ENCODE measurements at regions not wholly inside any gene's neighbourhood (a gene's known extent, or its start where the extent isn't known, plus 50 kb on each side); places are given as distances from the start of the nearest gene placed in this dataset.

GRCh38 chr6:75546381-75546780 lies 52.8 kb upstream of the FILIP1 start:
- Histone ChIP-seq H3K9ac (ENCODE audit: low read length) (no peak overlapping the region), H3K79me2 (ENCODE audit: low read length) (no peaks in the 10 kb centered on the region), H3K4me1 (ENCODE audit: low read length) (peaks cover 27% of the 10 kb centered on the region), H3K4me2 (ENCODE audit: low read length) (no peak overlapping the region), H2AFZ (ENCODE audit: low read depth, low read length) (no peak overlapping the region; the same call in 1 of the 2 replicates), H3K27me3 (ENCODE audit: low read depth, low read length) (no peaks in the 10 kb centered on the region), H3K4me3 (ENCODE audit: low read length) (no peak overlapping the region), H3K9me3 (ENCODE audit: insufficient read depth, low read length) (0 out of 2 replicates have a peak, but pooled peaks cover 2% of the 10 kb centered on the region), H3K36me3 (replicated peaks; ENCODE audit: low read depth, low read length) (no peaks in the 10 kb centered on the region), H3K27ac (ENCODE audit: low read length) (no peak overlapping the region), H4K20me1 (ENCODE audit: insufficient read depth, low read length) (no peaks in the 10 kb centered on the region)
- TF ChIP-seq CTCF (IDR thresholded peaks at IDR 0.05; ENCODE audit: low read depth, low read length): peak; percentile 57
- TF ChIP-seq EZH2phosphoT487 (IDR thresholded peaks at IDR 0.05; ENCODE audit: low read depth): no peak

GRCh38 chr6:75550544-75551167 lies 51.0 kb upstream of the SENP6 start:
- Histone ChIP-seq H3K36me3 (replicated peaks; ENCODE audit: low read depth, low read length) (no peaks in the 10 kb centered on the region), H3K79me2 (ENCODE audit: low read length) (no peaks in the 10 kb centered on the region), H3K4me1 (ENCODE audit: low read length) (peaks cover 31% of the 10 kb centered on the region), H3K9ac (ENCODE audit: low read length) (no peak overlapping the region), H3K27me3 (ENCODE audit: low read depth, low read length) (no peaks in the 10 kb centered on the region), H3K27ac (ENCODE audit: low read length) (peak overlapping the region; percentile 48), H2AFZ (ENCODE audit: low read depth, low read length) (no peak overlapping the region), H3K4me3 (ENCODE audit: low read length) (no peak overlapping the region), H3K9me3 (ENCODE audit: insufficient read depth, low read length) (0 out of 2 replicates have a peak, but pooled peaks cover 3% of the 10 kb centered on the region), H4K20me1 (ENCODE audit: insufficient read depth, low read length) (no peaks in the 10 kb centered on the region), H3K4me2 (ENCODE audit: low read length) (peak overlapping the region; percentile 40)
- TF ChIP-seq EZH2phosphoT487 (IDR thresholded peaks at IDR 0.05; ENCODE audit: low read depth): no peak
- no peak for TF ChIP-seq CTCF (IDR thresholded peaks at IDR 0.05; ENCODE audit: low read depth, low read length)

GRCh38 chr6:75551367-75551952 lies 50.2 kb upstream of the SENP6 start:
- H3K27ac ChIP-seq (ENCODE audit: low read length): no peak overlapping the region
- H3K4me1 ChIP-seq (ENCODE audit: low read length): peaks cover 27% of the 10 kb centered on the region
- no peak overlapping the region for H3K9ac ChIP-seq (ENCODE audit: low read length)
- H3K79me2 ChIP-seq (ENCODE audit: low read length): no peaks in the 10 kb centered on the region
- TF ChIP-seq EZH2phosphoT487 (IDR thresholded peaks at IDR 0.05; ENCODE audit: low read depth) (no peak), CTCF (IDR thresholded peaks at IDR 0.05; ENCODE audit: low read depth, low read length) (no peak)
- no peaks in the 10 kb centered on the region for H4K20me1 ChIP-seq (ENCODE audit: insufficient read depth, low read length)
- no peak overlapping the region for H3K4me2 ChIP-seq (ENCODE audit: low read length)
- no peaks in the 10 kb centered on the region for H3K36me3 ChIP-seq (replicated peaks; ENCODE audit: low read depth, low read length)
- H3K9me3 ChIP-seq (ENCODE audit: insufficient read depth, low read length): 0 out of 2 replicates have a peak, but pooled peaks cover 3% of the 10 kb centered on the region
- H3K27me3 ChIP-seq (ENCODE audit: low read depth, low read length): no peaks in the 10 kb centered on the region
- H2AFZ ChIP-seq (ENCODE audit: low read depth, low read length): no peak overlapping the region
- H3K4me3 ChIP-seq (ENCODE audit: low read length): no peak overlapping the region
